HEK293 (cell line): ENCODE measurements at regions not wholly inside any gene's neighbourhood (a gene's known extent, or its start where the extent isn't known, plus 50 kb on each side); places are given as distances from the start of the nearest gene placed in this dataset.
A peak's percentile ranks its signal among the peaks of the same experiment; 100 is the strongest.

Source experiments
- CTCF ChIA-PET: fragments of 350-600 bp; formaldehyde crosslinking; extraction: SDS; loops from one replicate; lab custom pipeline; 2021; ENCODE audit warnings: antibody characterized with exemption; lab: Yijun Ruan, JAX
- POLR2A ChIA-PET: fragments of 300-600 bp; formaldehyde crosslinking; extraction: SDS; loops from one replicate; lab custom pipeline; 2020; ENCODE audit warnings: antibody characterized with exemption, inconsistent platforms; lab: Yijun Ruan, JAX
- H3K27ac ChIP-seq: fragments of 200-500 bp; sonication (Bioruptor generic); 2 replicates; pipeline ENCODE4 v1.5.1; 2014; ENCODE audit warnings: low read depth, low read length, control low read depth, inconsistent platforms; ENCODE audit errors: extremely low read depth
- H3K36me3 ChIP-seq, 2 experiments: fragments of 200-500 bp in 1 of 2; sonication (Bioruptor generic) in 1 of 2; 1 replicate in 1 of 2; 2 replicates in 1 of 2; pipeline ENCODE4 v1.5.1; 2014 to 2017; ENCODE audit warnings: inconsistent platforms in 2 of 2, low read length in 2 of 2; ENCODE audit not compliant: control insufficient read depth in 2 of 2, insufficient read depth in 1 of 2
- H3K4me1 ChIP-seq: fragments of 200-500 bp; sonication (Bioruptor generic); 2 replicates; pipeline ENCODE4 v1.5.1; 2014; ENCODE audit warnings: mild to moderate bottlenecking, low read length, inconsistent platforms; ENCODE audit not compliant: control insufficient read depth, insufficient read depth
- H3K4me3 ChIP-seq: 2 replicates; pipeline ENCODE4 v1.5.1; 2011; ENCODE audit warnings: low read depth, mild to moderate bottlenecking, control low read depth, low read length, moderate library complexity
- H3K9me3 ChIP-seq: fragments of 200-500 bp; sonication (Bioruptor generic); 2 replicates; pipeline ENCODE4 v1.5.1; 2014; ENCODE audit warnings: low read depth, low read length, inconsistent platforms; ENCODE audit not compliant: control insufficient read depth, insufficient read depth
- GFI1B ChIP-seq: fragments of 450-650 bp; formaldehyde crosslinking; IDR thresholded peaks from 2 replicates; pipeline ENCODE4 v1.5.1; 2016; ENCODE audit warnings: missing biosample characterization, missing genetic modification characterization
- IKZF3 ChIP-seq: fragments of 450-650 bp; IDR thresholded peaks from 2 replicates; pipeline ENCODE4 v1.5.0; 2018; ENCODE audit warnings: missing biosample characterization, mild to moderate bottlenecking, missing genetic modification characterization, moderate library complexity
- PRDM1 ChIP-seq: fragments of 450-650 bp; formaldehyde crosslinking; IDR thresholded peaks from 2 replicates; pipeline ENCODE4; 2016; ENCODE audit warnings: missing biosample characterization, missing genetic modification characterization
- RBAK ChIP-seq: fragments of 450-650 bp; formaldehyde crosslinking; IDR thresholded peaks from 2 replicates; pipeline ENCODE4 v1.5.1; 2016; ENCODE audit warnings: missing biosample characterization, missing genetic modification characterization
- SETDB1 ChIP-seq: IDR thresholded peaks from one replicate; pipeline ENCODE4 v1.6.1; 2017; ENCODE audit warnings: mild to moderate bottlenecking, low read length, moderate library complexity, mixed read lengths; ENCODE audit not compliant: insufficient read length
- TRIM28 ChIP-seq: IDR thresholded peaks from 2 replicates; pipeline ENCODE4 v1.6.1; 2011; ENCODE audit warnings: low read length, control low read depth, borderline replicate concordance
- ZBTB17 ChIP-seq: fragments of 450-650 bp; formaldehyde crosslinking; IDR thresholded peaks from 2 replicates; pipeline ENCODE4 v1.5.1; 2016; ENCODE audit warnings: missing biosample characterization, missing genetic modification characterization
- ZNF121 ChIP-seq: fragments of 450-650 bp; formaldehyde crosslinking; IDR thresholded peaks from 2 replicates; pipeline ENCODE4 v1.5.1; 2016; ENCODE audit warnings: missing biosample characterization, missing genetic modification characterization
- ZNF16 ChIP-seq: fragments of 450-650 bp; formaldehyde crosslinking; IDR thresholded peaks from 2 replicates; pipeline ENCODE4 v1.5.1; 2016; ENCODE audit warnings: low read depth, missing biosample characterization, missing genetic modification characterization
- ZNF221 ChIP-seq: fragments of 450-650 bp; formaldehyde crosslinking; IDR thresholded peaks from 2 replicates; pipeline ENCODE4 v1.5.1; 2017; ENCODE audit warnings: missing biosample characterization, missing genetic modification characterization, borderline replicate concordance
- ZNF266 ChIP-seq: fragments of 450-650 bp; formaldehyde crosslinking; IDR thresholded peaks from 2 replicates; pipeline ENCODE4 v1.5.1; 2016; ENCODE audit warnings: missing biosample characterization, missing genetic modification characterization, low read depth
- ZNF433 ChIP-seq: fragments of 450-650 bp; formaldehyde crosslinking; IDR thresholded peaks from 2 replicates; pipeline ENCODE4 v1.5.1; 2016; ENCODE audit warnings: missing biosample characterization, missing genetic modification characterization, low read depth
- ZNF514 ChIP-seq: fragments of 450-650 bp; formaldehyde crosslinking; IDR thresholded peaks from 2 replicates; pipeline ENCODE4 v1.5.1; 2016; ENCODE audit warnings: missing biosample characterization, missing genetic modification characterization
- ZNF549 ChIP-seq: fragments of 450-650 bp; IDR thresholded peaks from 2 replicates; pipeline ENCODE4 v1.5.1; 2018; ENCODE audit warnings: missing biosample characterization, missing genetic modification characterization, mild to moderate bottlenecking, inconsistent platforms, moderate library complexity
- ZNF596 ChIP-seq: fragments of 450-650 bp; IDR thresholded peaks from 2 replicates; pipeline ENCODE4 v1.5.0; 2018; ENCODE audit warnings: missing biosample characterization, mild to moderate bottlenecking, missing genetic modification characterization, moderate library complexity
- ZNF654 ChIP-seq: fragments of 450-650 bp; formaldehyde crosslinking; IDR thresholded peaks from 2 replicates; pipeline ENCODE4 v1.5.1; 2016; ENCODE audit warnings: low read depth, missing biosample characterization, missing genetic modification characterization
- ZSCAN30 ChIP-seq: fragments of 450-650 bp; IDR thresholded peaks from 2 replicates; pipeline ENCODE4 v1.5.1; 2018; ENCODE audit warnings: missing biosample characterization, mild to moderate bottlenecking, missing genetic modification characterization, moderate library complexity
- TF ChIP-seq, protein P1 (sequence below): fragments of 450-650 bp; formaldehyde crosslinking; IDR thresholded peaks from 2 replicates; pipeline ENCODE4 v1.5.1; 2016; ENCODE audit warnings: missing biosample characterization, missing genetic modification characterization
- TF ChIP-seq, protein P2 (sequence below): fragments of 450-650 bp; formaldehyde crosslinking; IDR thresholded peaks from 2 replicates; pipeline ENCODE4 v1.5.1; 2016; ENCODE audit warnings: missing biosample characterization, missing genetic modification characterization
- TF ChIP-seq, protein P3 (sequence below): fragments of 450-650 bp; formaldehyde crosslinking; IDR thresholded peaks from 2 replicates; pipeline ENCODE4 v1.5.1; 2016; ENCODE audit warnings: missing biosample characterization, missing genetic modification characterization
- TF ChIP-seq, protein P4 (sequence below): fragments of 450-650 bp; formaldehyde crosslinking; IDR thresholded peaks from 2 replicates; pipeline ENCODE4 v1.5.1; 2016; ENCODE audit warnings: missing biosample characterization, missing genetic modification characterization

DNA sequence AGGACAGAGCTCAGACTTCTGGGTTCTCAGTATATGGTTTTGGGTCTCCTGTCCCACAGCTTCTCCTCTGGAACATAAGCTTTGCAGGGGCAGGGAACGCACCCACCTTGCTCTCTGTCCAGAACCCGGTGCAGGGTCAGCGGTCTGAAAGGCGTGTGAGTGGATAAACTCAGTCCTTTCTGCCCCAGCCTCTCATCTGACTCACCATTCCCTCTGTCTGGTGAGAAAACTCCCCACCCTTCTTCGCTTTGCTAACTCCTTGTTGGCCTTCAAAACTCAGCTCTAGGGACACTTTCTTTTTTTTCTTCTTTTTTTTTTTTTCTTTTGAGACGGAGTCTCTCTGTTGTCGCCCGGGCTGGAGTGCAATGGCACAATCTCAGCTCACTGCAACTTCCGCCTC, 68.9 kb upstream of the NUP50 start:
- POLR2A ChIA-PET: interaction anchor here (1.5 kb wide), 1 partner anchor 12 kb away, joined by 3 read pairs; no protein-coding TSS in a partner anchor
- no peaks in the 10 kb centered on the region for H3K9me3 ChIP-seq
- H3K4me1 ChIP-seq: no peaks in the 10 kb centered on the region
- H3K27ac ChIP-seq: no peak overlapping the region
- TF ChIP-seq ZNF121 (tag by site-specific recombination) (no peak), RBAK (tag by site-specific recombination) (no peak), ZSCAN30 (tag by site-specific recombination) (no peak), SETDB1 (no peak), ZNF16 (tag by site-specific recombination) (no peak), GFI1B (tag by site-specific recombination) (no peak), ZNF514 (tag by site-specific recombination) (no peak), ZNF266 (no peak)
- TF ChIP-seq, protein P1, sequence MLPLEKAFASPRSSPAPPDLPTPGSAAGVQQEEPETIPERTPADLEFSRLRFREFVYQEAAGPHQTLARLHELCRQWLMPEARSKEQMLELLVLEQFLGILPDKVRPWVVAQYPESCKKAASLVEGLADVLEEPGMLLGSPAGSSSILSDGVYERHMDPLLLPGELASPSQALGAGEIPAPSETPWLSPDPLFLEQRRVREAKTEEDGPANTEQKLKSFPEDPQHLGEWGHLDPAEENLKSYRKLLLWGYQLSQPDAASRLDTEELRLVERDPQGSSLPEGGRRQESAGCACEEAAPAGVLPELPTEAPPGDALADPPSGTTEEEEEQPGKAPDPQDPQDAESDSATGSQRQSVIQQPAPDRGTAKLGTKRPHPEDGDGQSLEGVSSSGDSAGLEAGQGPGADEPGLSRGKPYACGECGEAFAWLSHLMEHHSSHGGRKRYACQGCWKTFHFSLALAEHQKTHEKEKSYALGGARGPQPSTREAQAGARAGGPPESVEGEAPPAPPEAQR (tag by site-specific recombination): no peak
- TF ChIP-seq, protein P2, sequence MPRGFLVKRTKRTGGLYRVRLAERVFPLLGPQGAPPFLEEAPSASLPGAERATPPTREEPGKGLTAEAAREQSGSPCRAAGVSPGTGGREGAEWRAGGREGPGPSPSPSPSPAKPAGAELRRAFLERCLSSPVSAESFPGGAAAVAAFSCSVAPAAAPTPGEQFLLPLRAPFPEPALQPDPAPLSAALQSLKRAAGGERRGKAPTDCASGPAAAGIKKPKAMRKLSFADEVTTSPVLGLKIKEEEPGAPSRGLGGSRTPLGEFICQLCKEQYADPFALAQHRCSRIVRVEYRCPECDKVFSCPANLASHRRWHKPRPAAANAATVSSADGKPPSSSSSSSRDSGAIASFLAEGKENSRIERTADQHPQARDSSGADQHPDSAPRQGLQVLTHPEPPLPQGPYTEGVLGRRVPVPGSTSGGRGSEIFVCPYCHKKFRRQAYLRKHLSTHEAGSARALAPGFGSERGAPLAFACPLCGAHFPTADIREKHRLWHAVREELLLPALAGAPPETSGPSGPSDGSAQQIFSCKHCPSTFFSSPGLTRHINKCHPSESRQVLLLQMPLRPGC (tag by site-specific recombination): no peak
- TF ChIP-seq, all 188 proteins: peak for 0
- CTCF ChIA-PET: interaction anchor here (0.6 to 1.8 kb wide), 6 partner anchors 13 to 381 kb away, joined by 3 to 13 read pairs (median 4); no protein-coding TSS in a partner anchor
- Histone ChIP-seq H3K36me3 (no peaks in the 10 kb centered on the region), H3K4me3 (no peak overlapping the region)

DNA sequence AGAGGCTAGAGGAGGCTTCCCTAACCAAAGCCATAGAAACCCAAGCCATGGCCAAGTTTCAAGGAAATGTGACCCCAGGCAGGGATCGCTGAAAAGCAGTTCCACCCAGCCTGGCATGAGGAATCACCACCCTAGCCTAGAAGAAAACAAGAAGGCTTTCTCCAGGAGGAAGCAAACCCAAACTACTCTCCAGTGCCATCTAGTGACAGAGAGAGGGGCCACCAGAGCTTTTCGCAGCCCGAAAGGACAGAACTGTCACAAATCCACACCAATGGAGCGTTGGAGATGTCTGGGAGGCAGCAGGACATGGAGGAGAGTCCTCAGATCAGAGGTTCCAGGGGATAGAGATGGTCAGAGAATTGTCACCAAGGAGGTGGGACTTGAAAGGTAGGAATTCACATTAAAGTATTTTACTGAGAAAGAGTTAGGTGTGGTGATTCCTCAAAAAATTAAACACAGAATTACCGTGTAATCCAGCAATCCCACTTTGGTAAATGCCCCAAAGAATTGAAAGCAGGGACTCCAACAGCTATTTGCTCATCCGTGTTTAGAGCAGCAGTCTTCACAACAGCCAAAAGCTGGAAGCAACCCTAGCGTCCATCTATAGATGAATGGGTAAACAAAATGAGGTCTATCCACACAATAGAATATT, 67.3 kb upstream of the NUP50 start:
- POLR2A ChIA-PET: interaction anchor here (0.6 to 1.0 kb wide), 2 partner anchors 89 to 121 kb away, joined by 3 to 4 read pairs; no protein-coding TSS in a partner anchor
- CTCF ChIA-PET: interaction anchor here (0.5 to 2.0 kb wide), 23 partner anchors 9 to 457 kb away, joined by 3 to 13 read pairs (median 4); no protein-coding TSS in a partner anchor
- no peak overlapping the region for H3K4me3 ChIP-seq

DNA sequence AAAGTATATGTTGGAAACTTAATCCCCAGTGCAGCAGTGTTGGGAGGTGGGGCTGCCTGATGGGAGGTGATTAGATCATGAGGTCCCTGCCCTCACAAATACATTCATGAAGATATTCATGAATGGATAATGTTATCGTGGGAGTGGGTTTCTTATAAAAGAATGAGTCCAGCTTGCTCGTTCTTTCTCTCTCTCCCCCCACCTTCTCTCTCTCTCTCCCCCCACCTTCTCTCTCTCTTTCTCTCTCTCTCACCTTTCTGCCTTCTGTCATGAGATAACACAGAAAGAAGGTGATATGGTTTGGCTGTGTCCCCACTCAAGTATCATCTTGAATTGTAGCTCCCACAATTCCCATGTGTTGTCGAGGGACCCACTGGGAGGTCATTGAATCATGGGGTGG, 66.7 kb upstream of the NUP50 start:
- H3K36me3 ChIP-seq: no peaks in the 10 kb centered on the region
- TF ChIP-seq, protein P3, sequence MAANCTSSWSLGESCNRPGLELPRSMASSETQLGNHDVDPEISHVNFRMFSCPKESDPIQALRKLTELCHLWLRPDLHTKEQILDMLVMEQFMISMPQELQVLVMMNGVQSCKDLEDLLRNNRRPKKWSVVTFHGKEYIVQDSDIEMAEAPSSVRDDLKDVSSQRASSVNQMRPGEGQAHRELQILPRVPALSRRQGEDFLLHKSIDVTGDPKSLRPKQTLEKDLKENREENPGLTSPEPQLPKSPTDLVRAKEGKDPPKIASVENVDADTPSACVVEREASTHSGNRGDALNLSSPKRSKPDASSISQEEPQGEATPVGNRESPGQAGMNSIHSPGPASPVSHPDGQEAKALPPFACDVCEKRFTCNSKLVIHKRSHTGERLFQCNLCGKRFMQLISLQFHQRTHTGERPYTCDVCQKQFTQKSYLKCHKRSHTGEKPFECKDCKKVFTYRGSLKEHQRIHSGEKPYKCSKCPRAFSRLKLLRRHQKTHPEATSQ: no peak
- TF ChIP-seq ZNF221 (tag by site-specific recombination) (no peak), ZNF596 (tag by site-specific recombination) (peak; percentile 92)
- TF ChIP-seq, all 188 proteins: peak for 1
- ChIA-PET CTCF (interaction anchor here (0.6 to 2.0 kb wide), 12 partner anchors 9 to 320 kb away, joined by 3 to 10 read pairs (median 4); no protein-coding TSS in a partner anchor), POLR2A (no interaction called here)
- no peaks in the 10 kb centered on the region for H3K9me3 ChIP-seq
- no peak overlapping the region for H3K4me3 ChIP-seq
- no peaks in the 10 kb centered on the region for H3K4me1 ChIP-seq
- no peak overlapping the region for H3K27ac ChIP-seq

More for the DNA sequence above, 67.3 kb upstream of the NUP50 start:
- Histone ChIP-seq H3K9me3 (no peaks in the 10 kb centered on the region), H3K4me1 (no peaks in the 10 kb centered on the region), H3K36me3 (no peaks in the 10 kb centered on the region), H3K27ac (no peak overlapping the region)
- TF ChIP-seq ZNF549 (tag by site-specific recombination) (no peak), ZNF654 (tag by site-specific recombination) (peak; percentile 89), ZNF596 (tag by site-specific recombination) (no peak), IKZF3 (tag by site-specific recombination) (0 out of 2 replicates have a peak, but pooled peaks have one; percentile 16), TRIM28 (0 out of 2 replicates have a peak, but pooled peaks have one; percentile 30), PRDM1 (tag by site-specific recombination) (0 out of 2 replicates have a peak, but pooled peaks have one; percentile 10), ZNF433 (tag by site-specific recombination) (no peak), ZBTB17 (tag by site-specific recombination) (peak; percentile 68)
- TF ChIP-seq, protein P4, sequence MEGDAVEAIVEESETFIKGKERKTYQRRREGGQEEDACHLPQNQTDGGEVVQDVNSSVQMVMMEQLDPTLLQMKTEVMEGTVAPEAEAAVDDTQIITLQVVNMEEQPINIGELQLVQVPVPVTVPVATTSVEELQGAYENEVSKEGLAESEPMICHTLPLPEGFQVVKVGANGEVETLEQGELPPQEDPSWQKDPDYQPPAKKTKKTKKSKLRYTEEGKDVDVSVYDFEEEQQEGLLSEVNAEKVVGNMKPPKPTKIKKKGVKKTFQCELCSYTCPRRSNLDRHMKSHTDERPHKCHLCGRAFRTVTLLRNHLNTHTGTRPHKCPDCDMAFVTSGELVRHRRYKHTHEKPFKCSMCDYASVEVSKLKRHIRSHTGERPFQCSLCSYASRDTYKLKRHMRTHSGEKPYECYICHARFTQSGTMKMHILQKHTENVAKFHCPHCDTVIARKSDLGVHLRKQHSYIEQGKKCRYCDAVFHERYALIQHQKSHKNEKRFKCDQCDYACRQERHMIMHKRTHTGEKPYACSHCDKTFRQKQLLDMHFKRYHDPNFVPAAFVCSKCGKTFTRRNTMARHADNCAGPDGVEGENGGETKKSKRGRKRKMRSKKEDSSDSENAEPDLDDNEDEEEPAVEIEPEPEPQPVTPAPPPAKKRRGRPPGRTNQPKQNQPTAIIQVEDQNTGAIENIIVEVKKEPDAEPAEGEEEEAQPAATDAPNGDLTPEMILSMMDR (tag by site-specific recombination): peak; percentile 47; the same call in 1 of the 2 replicates
